Activated CD4-positive, alpha-beta T cell treated with anti-CD3 and anti-CD28 coated beads for 1 hour (primary cell): ENCODE measurements at regions not wholly inside any gene's neighbourhood (a gene's known extent, or its start where the extent isn't known, plus 50 kb on each side); places are given as distances from the start of the nearest gene placed in this dataset.

Experiments
- DNase-seq: peaks from one replicate; pipeline ENCODE4 v3.0.0-alpha.2; 2020

- DNase-seq, result no peak
These were observed 88.0 kb upstream of the ZNF648 start for GRCh38 chr1:182149411-182149965.

GRCh38 chr1:182147951-182148350 lies 86.4 kb upstream of the ZNF648 start:
- DNase-seq, result no peak

- no peak for DNase-seq
These were observed 85.8 kb upstream of the ZNF648 start for GRCh38 chr1:182147136-182147820.

- DNase-seq, result no peak
These were observed 84.8 kb upstream of the ZNF648 start for GRCh38 chr1:182146286-182146685.

GRCh38 chr1:182145441-182145840 lies 83.9 kb upstream of the ZNF648 start:
- no peak for DNase-seq

GRCh38 chr1:182144646-182145030 lies 83.1 kb upstream of the ZNF648 start:
- DNase-seq, result no peak

GRCh38 chr1:182143825-182144645 lies 82.5 kb upstream of the ZNF648 start:
- DNase-seq, result no peak

- peak; percentile 78 for DNase-seq
These were observed 81.7 kb upstream of the ZNF648 start for GRCh38 chr1:182143154-182143657.

GRCh38 chr1:182142621-182143020 lies 81.1 kb upstream of the ZNF648 start:
- DNase-seq, result no peak

GRCh38 chr1:182141040-182141439 lies 79.5 kb upstream of the ZNF648 start:
- DNase-seq, result no peak

- no peak for DNase-seq
These were observed 78.0 kb upstream of the ZNF648 start for GRCh38 chr1:182139496-182139895.

- DNase-seq, result no peak
These were observed 76.0 kb upstream of the ZNF648 start for GRCh38 chr1:182137546-182137945.

- DNase-seq, result no peak
These were observed 74.4 kb upstream of the ZNF648 start for GRCh38 chr1:182135946-182136345.

GRCh38 chr1:182134257-182134656 lies 72.7 kb upstream of the ZNF648 start:
- DNase-seq, result no peak

- DNase-seq, result no peak
These were observed 71.7 kb upstream of the ZNF648 start for GRCh38 chr1:182133181-182133580.

- no peak for DNase-seq
These were observed 67.9 kb upstream of the ZNF648 start for GRCh38 chr1:182129398-182129797.

GRCh38 chr1:182128502-182128901 lies 67.0 kb upstream of the ZNF648 start:
- no peak for DNase-seq

- DNase-seq, result no peak
These were observed 66.1 kb upstream of the ZNF648 start for GRCh38 chr1:182127656-182128055.

GRCh38 chr1:182126272-182126800 lies 64.8 kb upstream of the ZNF648 start:
- DNase-seq, result no peak

GRCh38 chr1:182122913-182123260 lies 61.4 kb upstream of the ZNF648 start:
- DNase-seq, result no peak

- no peak for DNase-seq
These were observed 60.9 kb upstream of the ZNF648 start for GRCh38 chr1:182122256-182122912.

- DNase-seq, result no peak
These were observed 60.3 kb upstream of the ZNF648 start for GRCh38 chr1:182121787-182122186.
